Breast epithelium (tissue), 4 donors: ENCODE measurements at regions not wholly inside any gene's neighbourhood (a gene's known extent, or its start where the extent isn't known, plus 50 kb on each side); places are given as distances from the start of the nearest gene placed in this dataset.
A peak's percentile ranks its signal among the peaks of the same experiment; 100 is the strongest.

ENCODE experiments used
- DNase-seq, 2 donors: peaks; one replicate each; pipeline ENCODE4 v3.0.0-alpha.2; 2019; ENCODE audit warnings: low spot score in 2 of 2
- H3K27ac ChIP-seq, 2 donors: fragments of 200-600 bp; sonication (generic) in 1 of 2; one replicate each; pipeline ENCODE4 v1.5.1; 2016 to 2019; ENCODE audit warnings: mild to moderate bottlenecking in 1 of 2
- H3K27me3 ChIP-seq, 2 donors: fragments of 200-600 bp; sonication (generic) in 1 of 2; one replicate each; pipeline versions ENCODE4 v1.5.1 to v1.6.0; 2017 to 2019; ENCODE audit warnings: control low read depth in 1 of 2, mild to moderate bottlenecking in 1 of 2
- H3K36me3 ChIP-seq: fragments of 200-600 bp; one replicate; pipeline ENCODE4 v1.5.1; 2019
- H3K4me1 ChIP-seq, 2 donors: fragments of 200-600 bp; sonication (generic); one replicate each; pipeline ENCODE4 v1.5.1; 2016 to 2019; ENCODE audit warnings: control low read depth in 1 of 2
- H3K4me3 ChIP-seq, 3 donors: fragments of 200-600 bp; sonication (generic); 1 replicate in 2 of 3; 2 replicates in 1 of 3; pipeline ENCODE4 v1.5.1; 2016 to 2019; ENCODE audit warnings: mild to moderate bottlenecking in 3 of 3, moderate library complexity in 2 of 3
- H3K9me3 ChIP-seq, 2 donors: fragments of 200-600 bp; sonication (generic) in 1 of 2; one replicate each; pipeline ENCODE4 v1.5.1; 2016 to 2019; ENCODE audit warnings: control low read depth in 1 of 2
- CTCF ChIP-seq, 3 donors: fragments of 450-650 bp; IDR thresholded peaks; one replicate each; pipeline ENCODE4 v1.5.1; 2016 to 2017; ENCODE audit warnings: antibody characterized with exemption in 3 of 3, mild to moderate bottlenecking in 3 of 3, moderate library complexity in 3 of 3
- POLR2A ChIP-seq: fragments of 450-650 bp; IDR thresholded peaks from one replicate; pipeline ENCODE4 v1.6.1; 2016; ENCODE audit warnings: antibody characterized with exemption, mild to moderate bottlenecking, moderate library complexity
- POLR2AphosphoS5 ChIP-seq, 3 donors: sonication (generic); formaldehyde crosslinking; IDR thresholded peaks; one replicate each; pipeline ENCODE4 v1.6.1; 2017; ENCODE audit warnings: antibody characterized with exemption in 3 of 3
- intact Hi-C: fragments of 100-400 bp; cut with DNase I; formaldehyde crosslinking; loops from one replicate; pipeline ENCODE4 v1.15.1; 2023; ENCODE audit warnings: low total_unique reads

GRCh38 chr4:1469607-1470392 is 63.6 kb upstream of the NKX1-1 start:
- DNase-seq = peak in 1 of 2 donors; percentile 42
- Histone ChIP-seq H3K4me1 (no peaks in the 10 kb centered on the region), H3K4me3 (no peak overlapping the region), H3K9me3 (peaks cover 0 to 5% of the 10 kb centered on the region in 2 donors), H3K27me3 (peaks cover 0 to 77% of the 10 kb centered on the region in 2 donors), H3K36me3 (no peaks in the 10 kb centered on the region), H3K27ac (no peak overlapping the region)
- no peak for TF ChIP-seq POLR2AphosphoS5 (IDR thresholded peaks at IDR 0.05)
- no peak for TF ChIP-seq POLR2A
- no peak for TF ChIP-seq CTCF (IDR thresholded peaks at IDR 0.05)
- intact Hi-C loops = no loop called here

DNA sequence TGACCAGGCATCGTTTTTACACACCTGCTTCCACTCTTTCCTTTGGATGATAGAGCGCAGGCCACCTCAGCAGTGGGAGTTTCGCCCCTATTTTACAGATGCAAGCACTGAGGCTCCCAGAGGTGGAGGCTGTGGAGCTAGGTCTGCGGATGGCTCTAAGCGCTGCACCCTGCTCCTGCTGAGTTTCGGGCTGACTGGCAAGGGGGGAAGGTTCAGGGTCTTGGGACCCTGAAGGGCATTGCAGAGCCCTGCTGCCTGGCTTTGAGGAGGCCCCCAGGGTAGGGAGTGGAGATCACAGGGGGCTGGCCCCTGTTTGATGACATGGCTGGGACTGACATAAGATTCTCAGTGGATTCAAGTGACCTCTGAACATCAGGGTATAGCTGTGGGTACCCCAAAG is 62.8 kb upstream of the NKX1-1 start:
- intact Hi-C loops = no loop called here
- H3K27me3 ChIP-seq = peaks cover 0 to 77% of the 10 kb centered on the region in 2 donors
- peaks cover 0 to 5% of the 10 kb centered on the region in 2 donors for H3K9me3 ChIP-seq
- H3K4me3 ChIP-seq = no peak overlapping the region
- H3K27ac ChIP-seq = no peak overlapping the region
- no peaks in the 10 kb centered on the region for H3K4me1 ChIP-seq
- peak in 1 of 2 donors; percentile 15 for DNase-seq
- TF ChIP-seq POLR2AphosphoS5 (IDR thresholded peaks at IDR 0.05) = no peak
- no peak for TF ChIP-seq POLR2A
- no peak for TF ChIP-seq CTCF (IDR thresholded peaks at IDR 0.05)
- no peaks in the 10 kb centered on the region for H3K36me3 ChIP-seq

DNA sequence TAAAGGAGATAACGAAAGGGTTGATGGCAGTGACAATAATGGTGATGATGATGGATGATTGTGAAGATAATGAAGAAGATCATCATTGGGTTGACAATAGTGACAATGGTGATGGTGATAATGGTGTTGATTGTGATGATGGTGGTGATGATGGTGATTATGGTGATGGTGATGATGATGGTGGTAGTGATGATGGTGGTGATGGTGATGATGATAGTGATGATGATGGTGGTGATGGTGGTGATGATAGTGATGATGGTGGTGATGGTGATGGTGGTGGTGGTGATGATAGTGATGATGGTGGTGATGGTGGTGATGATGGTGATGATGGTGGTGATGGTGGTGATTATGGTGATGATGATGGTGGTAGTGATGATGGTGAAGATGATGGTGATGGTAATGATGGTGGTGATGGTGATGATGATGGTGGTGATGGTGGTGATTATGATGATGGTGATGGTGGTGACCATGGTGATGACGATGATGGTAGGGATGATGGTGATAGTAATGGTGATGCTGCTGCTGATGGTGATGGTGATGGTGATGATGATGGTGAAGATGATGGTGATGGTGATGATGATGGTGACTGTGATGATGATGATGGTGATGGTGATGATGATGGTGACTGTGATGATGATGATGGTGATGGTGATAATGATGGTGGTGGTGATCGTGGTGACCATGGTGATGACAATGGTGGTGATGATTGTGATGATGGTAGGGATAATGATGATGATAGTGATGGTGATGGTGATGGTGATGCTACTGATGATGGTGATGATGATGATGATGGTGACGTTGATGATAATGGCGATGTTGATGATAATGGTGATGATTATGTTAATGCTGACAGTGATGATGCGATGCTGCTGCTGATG is 61.6 kb upstream of the NKX1-1 start:
- peaks cover 0 to 5% of the 10 kb centered on the region in 2 donors for H3K9me3 ChIP-seq
- no peak for DNase-seq
- intact Hi-C loops = no loop called here
- TF ChIP-seq POLR2A (no peak), POLR2AphosphoS5 (IDR thresholded peaks at IDR 0.05) (no peak), CTCF (IDR thresholded peaks at IDR 0.05) (no peak)
- H3K4me3 ChIP-seq = no peak overlapping the region
- H3K36me3 ChIP-seq = no peaks in the 10 kb centered on the region
- no peaks in the 10 kb centered on the region for H3K4me1 ChIP-seq
- H3K27me3 ChIP-seq = peaks cover 0 to 77% of the 10 kb centered on the region in 2 donors
- H3K27ac ChIP-seq = no peak overlapping the region

DNA sequence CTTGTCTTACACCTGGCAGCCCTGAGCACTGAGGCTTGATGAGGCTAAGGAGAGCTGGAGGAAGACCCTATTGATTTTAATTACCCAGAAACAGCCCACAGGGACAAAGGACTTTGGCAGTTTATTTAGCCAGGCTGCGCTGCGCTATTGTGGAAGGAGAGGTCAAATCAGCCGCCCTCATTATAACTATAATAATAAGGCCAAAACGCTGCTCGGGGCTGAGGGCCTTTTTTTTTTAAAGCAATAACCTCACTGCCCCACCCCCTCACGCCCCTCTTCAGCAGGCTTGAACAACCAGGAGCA is 60.6 kb upstream of the NKX1-1 start:
- no peak overlapping the region for H3K4me3 ChIP-seq
- no peak for DNase-seq
- intact Hi-C loops = no loop called here
- peaks cover 0 to 75% of the 10 kb centered on the region in 2 donors for H3K27me3 ChIP-seq
- H3K9me3 ChIP-seq = peaks cover 0 to 5% of the 10 kb centered on the region in 2 donors
- no peaks in the 10 kb centered on the region for H3K36me3 ChIP-seq
- H3K27ac ChIP-seq = no peak overlapping the region
- no peak for TF ChIP-seq CTCF (IDR thresholded peaks at IDR 0.05)
- TF ChIP-seq POLR2A = no peak
- TF ChIP-seq POLR2AphosphoS5 (IDR thresholded peaks at IDR 0.05) = no peak
- H3K4me1 ChIP-seq = no peaks in the 10 kb centered on the region
